ENCODE measurements at regions not wholly inside any gene's neighbourhood (a gene's known extent, or its start where the extent isn't known, plus 50 kb on each side); places are given as distances from the start of the nearest gene placed in this dataset.

DNA sequence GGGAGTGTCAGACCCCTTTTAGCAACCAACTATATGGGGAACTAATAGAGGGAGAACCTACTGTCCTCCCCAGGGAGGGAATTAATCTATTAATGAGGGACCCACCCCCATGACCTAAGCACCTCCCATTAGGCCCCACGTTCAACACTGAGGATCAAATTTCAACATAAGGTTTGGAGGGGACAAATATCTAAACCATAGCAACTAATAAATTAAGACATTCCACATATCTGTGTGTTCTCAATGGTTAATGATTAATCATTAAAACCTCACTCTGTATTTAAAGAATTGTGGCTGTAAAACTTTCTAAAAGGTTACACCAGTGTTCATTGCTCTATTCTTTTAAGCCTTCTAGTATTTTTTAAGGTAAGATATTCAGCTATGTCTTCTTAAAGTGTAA, 500.4 kb upstream of the SULF2 start:
- H3K4me3 ChIP-seq, result no peak overlapping the region
- H3K36me3 ChIP-seq, result no peaks in the 10 kb centered on the region
- TF ChIP-seq, protein P1, sequence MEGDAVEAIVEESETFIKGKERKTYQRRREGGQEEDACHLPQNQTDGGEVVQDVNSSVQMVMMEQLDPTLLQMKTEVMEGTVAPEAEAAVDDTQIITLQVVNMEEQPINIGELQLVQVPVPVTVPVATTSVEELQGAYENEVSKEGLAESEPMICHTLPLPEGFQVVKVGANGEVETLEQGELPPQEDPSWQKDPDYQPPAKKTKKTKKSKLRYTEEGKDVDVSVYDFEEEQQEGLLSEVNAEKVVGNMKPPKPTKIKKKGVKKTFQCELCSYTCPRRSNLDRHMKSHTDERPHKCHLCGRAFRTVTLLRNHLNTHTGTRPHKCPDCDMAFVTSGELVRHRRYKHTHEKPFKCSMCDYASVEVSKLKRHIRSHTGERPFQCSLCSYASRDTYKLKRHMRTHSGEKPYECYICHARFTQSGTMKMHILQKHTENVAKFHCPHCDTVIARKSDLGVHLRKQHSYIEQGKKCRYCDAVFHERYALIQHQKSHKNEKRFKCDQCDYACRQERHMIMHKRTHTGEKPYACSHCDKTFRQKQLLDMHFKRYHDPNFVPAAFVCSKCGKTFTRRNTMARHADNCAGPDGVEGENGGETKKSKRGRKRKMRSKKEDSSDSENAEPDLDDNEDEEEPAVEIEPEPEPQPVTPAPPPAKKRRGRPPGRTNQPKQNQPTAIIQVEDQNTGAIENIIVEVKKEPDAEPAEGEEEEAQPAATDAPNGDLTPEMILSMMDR (IDR thresholded peaks at IDR 0.05), result no peak
- ATAC-seq, result peak; percentile 14
- no peaks in the 10 kb centered on the region for H3K27me3 ChIP-seq
- H3K9me3 ChIP-seq, result no peaks in the 10 kb centered on the region
- no peak overlapping the region for H3K27ac ChIP-seq
- DNase-seq, result no peak
- H3K4me1 ChIP-seq, result peaks cover 6 to 17% of the 10 kb centered on the region in 2 donors
- intact Hi-C loops (cut with DNase I), result no loop called here

DNA sequence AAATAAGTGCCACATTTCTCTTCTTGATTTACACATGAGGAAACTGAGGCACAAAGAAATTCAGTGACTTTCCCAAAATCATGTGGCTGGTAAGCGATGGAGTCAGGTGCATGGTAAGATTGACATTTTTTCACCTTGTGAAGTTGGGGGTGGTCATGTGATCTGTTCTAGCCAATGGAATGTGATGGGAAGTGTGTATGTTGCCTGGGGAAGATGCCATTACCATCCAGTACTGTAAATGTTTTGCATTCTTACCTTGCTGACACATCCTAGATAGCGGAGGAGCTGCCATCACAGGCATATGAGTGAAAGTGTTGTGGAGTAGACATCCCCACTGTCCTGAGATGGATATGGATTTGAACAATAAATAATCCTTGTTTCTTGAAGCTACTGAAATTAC, 499.6 kb upstream of the SULF2 start:
- Histone ChIP-seq H3K4me3 (no peak overlapping the region), H3K36me3 (no peaks in the 10 kb centered on the region), H3K9me3 (no peaks in the 10 kb centered on the region), H3K27ac (no peak overlapping the region), H3K4me1 (peaks cover 6 to 17% of the 10 kb centered on the region in 2 donors), H3K27me3 (no peaks in the 10 kb centered on the region)
- DNase-seq, result no peak
- intact Hi-C loops (cut with DNase I), result no loop called here
- TF ChIP-seq, protein P1 (IDR thresholded peaks at IDR 0.05), result no peak
- no peak for ATAC-seq

- H3K9me3 ChIP-seq, result no peaks in the 10 kb centered on the region
- H3K27ac ChIP-seq, result no peak overlapping the region
- no peak overlapping the region for H3K4me3 ChIP-seq
- no peak for ATAC-seq
- DNase-seq, result no peak
- intact Hi-C loops (cut with DNase I), result no loop called here
- H3K36me3 ChIP-seq, result no peaks in the 10 kb centered on the region
- TF ChIP-seq, protein P1 (IDR thresholded peaks at IDR 0.05), result no peak
- no peaks in the 10 kb centered on the region for H3K27me3 ChIP-seq
- peaks cover 6 to 17% of the 10 kb centered on the region in 2 donors for H3K4me1 ChIP-seq
These were observed 499.0 kb upstream of the SULF2 start for GRCh38 chr20:48284315-48284714.

GRCh38 chr20:48283470-48284110, 498.3 kb upstream of the SULF2 start:
- no peak overlapping the region for H3K4me3 ChIP-seq
- peaks cover 6 to 17% of the 10 kb centered on the region in 2 donors for H3K4me1 ChIP-seq
- peak in 2 of 4 donors; percentile 44 to 64 for DNase-seq
- no peaks in the 10 kb centered on the region for H3K36me3 ChIP-seq
- no peaks in the 10 kb centered on the region for H3K9me3 ChIP-seq
- peak; percentile 70 for ATAC-seq
- TF ChIP-seq, protein P1 (IDR thresholded peaks at IDR 0.05), result no peak
- intact Hi-C loops (cut with DNase I), result no loop called here
- H3K27ac ChIP-seq, result no peak overlapping the region
- no peaks in the 10 kb centered on the region for H3K27me3 ChIP-seq

- H3K27ac ChIP-seq, result no peak overlapping the region
- intact Hi-C loops (cut with DNase I), result no loop called here
- peaks cover 6 to 17% of the 10 kb centered on the region in 2 donors for H3K4me1 ChIP-seq
- H3K9me3 ChIP-seq, result no peaks in the 10 kb centered on the region
- H3K4me3 ChIP-seq, result no peak overlapping the region
- DNase-seq (no peak), ATAC-seq (no peak)
- no peaks in the 10 kb centered on the region for H3K36me3 ChIP-seq
- H3K27me3 ChIP-seq, result no peaks in the 10 kb centered on the region
- TF ChIP-seq, protein P1 (IDR thresholded peaks at IDR 0.05), result no peak
These were observed 497.4 kb upstream of the SULF2 start for GRCh38 chr20:48282591-48283228.
